A549 (cell line): ENCODE measurements at regions not wholly inside any gene's neighbourhood (a gene's known extent, or its start where the extent isn't known, plus 50 kb on each side); places are given as distances from the start of the nearest gene placed in this dataset.

ENCODE experiments used
- ATAC-seq, 2 experiments: fragments of 200-7000 bp in 1 of 2; fragments of >200 bp in 1 of 2; cut with Nextera tagmentation in 1 of 2; cut with Tn5 transposase in 1 of 2; 3 replicates each; pipeline versions ENCODE4 v1.8.0 to v1.9.1; 2018 to 2020; ENCODE audit warnings: mild to moderate bottlenecking in 1 of 2, moderate library complexity in 1 of 2
- CTCF ChIA-PET: fragments of 300-600 bp; sonication (Branson Sonifier 250); formaldehyde crosslinking; extraction: SDS; loops from one replicate; lab custom pipeline; 2021; ENCODE audit warnings: antibody characterized with exemption, inconsistent platforms; lab: Yijun Ruan, JAX
- POLR2A ChIA-PET: fragments of 350-600 bp; formaldehyde crosslinking; extraction: SDS; loops from one replicate; lab custom pipeline; 2021; ENCODE audit warnings: antibody characterized with exemption, inconsistent platforms; lab: Yijun Ruan, JAX
- DNase-seq, 2 experiments: peaks; one replicate each; pipeline versions ENCODE4 v3.0.0 to v3.0.0-alpha.2; 2011 to 2016; ENCODE audit warnings: low read depth in 1 of 2, low spot score in 1 of 2
- FAIRE-seq: peaks from 2 replicates; lab custom pipeline; 2011; peaks lifted over from hg19 to GRCh38; lab: Jason Lieb, UNC
- H3K27ac ChIP-seq, 2 experiments: fragments of >200 bp; sonication (Bioruptor Twin); formaldehyde crosslinking; 3 replicates each; pipeline ENCODE4 v1.5.1; 2016 to 2017
- H3K4me1 ChIP-seq: fragments of >200 bp; sonication (Bioruptor Twin); formaldehyde crosslinking; 3 replicates; pipeline ENCODE4 v1.6.1; 2016
- H3K4me2 ChIP-seq: fragments of >200 bp; sonication (Bioruptor Twin); formaldehyde crosslinking; 3 replicates; pipeline ENCODE4 v1.6.1; 2016
- H3K4me3 ChIP-seq: fragments of >200 bp; sonication (Bioruptor Twin); formaldehyde crosslinking; 3 replicates; pipeline ENCODE4 v1.5.1; 2016
- H3K9me3 ChIP-seq: fragments of >200 bp; sonication (Bioruptor Twin); formaldehyde crosslinking; 3 replicates; pipeline ENCODE4 v1.6.1; 2016
- ATOH8 ChIP-seq: fragments of 250-450 bp; sonication (Bioruptor Pico); IDR thresholded peaks from 2 replicates; pipeline ENCODE4 v1.5.0; 2020; ENCODE audit warnings: low read depth, mild to moderate bottlenecking, moderate library complexity
- CBX2 ChIP-seq: fragments of 200-600 bp; sonication (generic); IDR thresholded peaks from 2 replicates; pipeline ENCODE4 v1.6.1; 2016; ENCODE audit warnings: low read depth, mild to moderate bottlenecking, borderline replicate concordance
- CHD2 ChIP-seq: fragments of 150-350 bp; IDR thresholded peaks from 2 replicates; pipeline ENCODE4 v1.6.1; 2014; ENCODE audit warnings: low read length; ENCODE audit not compliant: partially characterized antibody
- CHD4 ChIP-seq: fragments of 200-600 bp; sonication (generic); IDR thresholded peaks from 2 replicates; pipeline ENCODE4 v1.6.1; 2016; ENCODE audit warnings: antibody characterized with exemption, mild to moderate bottlenecking, borderline replicate concordance
- CTCF ChIP-seq: fragments of >200 bp; sonication (Bioruptor Twin); formaldehyde crosslinking; IDR thresholded peaks from 3 replicates; pipeline ENCODE4 v1.5.1; 2016
- EHF ChIP-seq: fragments of 250-450 bp; sonication (Bioruptor Pico); IDR thresholded peaks from 2 replicates; pipeline ENCODE4 v1.5.0; 2020; ENCODE audit warnings: mild to moderate bottlenecking
- ELK1 ChIP-seq: fragments of 150-350 bp; IDR thresholded peaks from 2 replicates; pipeline ENCODE4 v1.6.1; 2014; ENCODE audit warnings: low read depth, mild to moderate bottlenecking, low read length
- EP300 ChIP-seq, 2 experiments: fragments of >200 bp; sonication (Bioruptor Twin); formaldehyde crosslinking; IDR thresholded peaks; 2 replicates in 1 of 2; 3 replicates in 1 of 2; pipeline ENCODE4 v1.6.1; 2016 to 2017
- FOSB ChIP-seq: fragments of 250-450 bp; sonication (Bioruptor Pico); IDR thresholded peaks from 2 replicates; pipeline ENCODE4 v1.5.0; 2020; ENCODE audit warnings: mild to moderate bottlenecking, moderate library complexity
- GATA3 ChIP-seq: IDR thresholded peaks from 2 replicates; pipeline ENCODE4 v1.6.1; 2012; ENCODE audit warnings: borderline replicate concordance
- HES2 ChIP-seq: fragments of >200 bp; sonication (Bioruptor Twin); formaldehyde crosslinking; IDR thresholded peaks from 2 replicates; pipeline ENCODE4 v1.6.1; 2016
- JUNB ChIP-seq: fragments of >200 bp; sonication (Bioruptor Twin); formaldehyde crosslinking; IDR thresholded peaks from 2 replicates; pipeline ENCODE4 v1.6.1; 2016
- MAFK ChIP-seq: fragments of 450-650 bp; IDR thresholded peaks from 2 replicates; pipeline ENCODE4 v1.6.1; 2014; ENCODE audit not compliant: partially characterized antibody
- MAZ ChIP-seq: fragments of 150-350 bp; IDR thresholded peaks from 2 replicates; pipeline ENCODE4 v1.6.1; 2014; ENCODE audit warnings: antibody characterized with exemption, low read depth, low read length, borderline replicate concordance
- MYC ChIP-seq: IDR thresholded peaks from 2 replicates; pipeline ENCODE4 v1.6.1; 2012; ENCODE audit warnings: mild to moderate bottlenecking, inconsistent platforms, low read length, improper control_type of control experiment, borderline replicate concordance
- NFE2L2 ChIP-seq: fragments of 150-350 bp; conservative IDR thresholded peaks from 2 replicates; pipeline ENCODE4 v1.6.1; 2014; ENCODE audit warnings: low read length
- NPAS2 ChIP-seq: fragments of 250-450 bp; sonication (Bioruptor Pico); IDR thresholded peaks from 2 replicates; pipeline ENCODE4 v1.8.0; 2022; ENCODE audit warnings: mild to moderate bottlenecking, moderate library complexity, borderline replicate concordance
- NR3C1 ChIP-seq: fragments of >200 bp; sonication (Bioruptor Twin); formaldehyde crosslinking; IDR thresholded peaks from 3 replicates; pipeline ENCODE4 v1.6.1; 2017
- PBX3 ChIP-seq: IDR thresholded peaks from 2 replicates; pipeline ENCODE4 v1.6.1; 2012
- PHF8 ChIP-seq: fragments of 200-600 bp; sonication (generic); IDR thresholded peaks from 2 replicates; pipeline ENCODE4 v1.6.1; 2016; ENCODE audit warnings: low read depth, mild to moderate bottlenecking, antibody characterized with exemption, moderate library complexity, borderline replicate concordance
- RCOR1 ChIP-seq: fragments of 150-350 bp; IDR thresholded peaks from 2 replicates; pipeline ENCODE4 v1.6.1; 2014; ENCODE audit warnings: antibody characterized with exemption, low read length, low read depth
- RFX5 ChIP-seq: fragments of 450-650 bp; IDR thresholded peaks from 2 replicates; pipeline ENCODE4 v1.7.1; 2014; ENCODE audit warnings: antibody characterized with exemption, mild to moderate bottlenecking, moderate library complexity
- RNF2 ChIP-seq: fragments of 200-600 bp; sonication (generic); IDR thresholded peaks from 2 replicates; pipeline ENCODE4 v1.6.1; 2016; ENCODE audit warnings: low read depth, mild to moderate bottlenecking, antibody characterized with exemption, moderate library complexity, borderline replicate concordance
- SREBF2 ChIP-seq: fragments of 450-650 bp; IDR thresholded peaks from 2 replicates; pipeline ENCODE4 v1.6.1; 2014; ENCODE audit warnings: mild to moderate bottlenecking, moderate library complexity
- TP53 ChIP-seq: fragments of 250-450 bp; sonication (Bioruptor Pico); IDR thresholded peaks from 2 replicates; pipeline ENCODE4 v1.5.0; 2021; ENCODE audit warnings: mild to moderate bottlenecking, moderate library complexity
- ZC3H11A ChIP-seq: fragments of 450-650 bp; IDR thresholded peaks from 2 replicates; pipeline ENCODE4 v1.6.1; 2014; ENCODE audit warnings: antibody characterized with exemption, mild to moderate bottlenecking
- WGBS: methylation state at CpG from one replicate; pipeline ENCODE4 v1.1.6; 2017; ENCODE audit errors: missing lambda C conversion rate; 5-methylcytosine and 5-hydroxymethylcytosine counted together

- no peak for FAIRE-seq
- no peak for TF ChIP-seq FOSB (CRISPR knock-in tag)
- TF ChIP-seq JUNB, result no peak
- no peak for TF ChIP-seq EHF (CRISPR knock-in tag)
- TF ChIP-seq CHD2, result no peak
- no peak for TF ChIP-seq ELK1
- TF ChIP-seq RFX5, result no peak
- no peak for TF ChIP-seq GATA3
- no peak for TF ChIP-seq NFE2L2
- no peak for TF ChIP-seq MAFK
- no peak for TF ChIP-seq NPAS2 (CRISPR knock-in tag)
- TF ChIP-seq RCOR1, result no peak
- no peak for TF ChIP-seq CHD4
- no peak for TF ChIP-seq MAZ
- TF ChIP-seq ATOH8 (CRISPR knock-in tag), result no peak
- TF ChIP-seq CBX2, result no peak
- TF ChIP-seq, all 56 proteins: peak for 0
- Histone ChIP-seq H3K9me3 (0 out of 3 replicates have a peak, but pooled peaks cover 8% of the 10 kb centered on the region), H3K4me1 (no peaks in the 10 kb centered on the region), H3K4me2 (no peak overlapping the region), H3K27ac (no peak overlapping the region), H3K4me3 (no peak overlapping the region)
- CTCF ChIA-PET, result interaction anchor here (0.8 to 1.4 kb wide), 2 partner anchors 13 to 15 kb away, joined by 3 read pairs; no protein-coding TSS in a partner anchor
- DNase-seq, result no peak
- POLR2A ChIA-PET, result no interaction called here
- no peak for ATAC-seq
- 45% methylated on average over 4 of the region's 4 CpGs for WGBS
Observed at GRCh38 chr10:113313722-113314121, 239.1 kb upstream of the HABP2 start.

GRCh38 chr10:113316506-113316905 lies 236.3 kb upstream of the HABP2 start:
- 0 out of 3 replicates have a peak, but pooled peaks cover 8% of the 10 kb centered on the region for H3K9me3 ChIP-seq
- TF ChIP-seq MYC (no peak), SREBF2 (no peak), ZC3H11A (no peak)
- DNase-seq (no peak), ATAC-seq (no peak), FAIRE-seq (no peak)
- no peak overlapping the region for H3K4me3 ChIP-seq
- CTCF ChIA-PET, result no interaction called here
- H3K4me1 ChIP-seq, result peaks cover 8% of the 10 kb centered on the region; the same call in 1 of the 3 replicates
- POLR2A ChIA-PET, result no interaction called here
- no peak overlapping the region for H3K27ac ChIP-seq
- WGBS, result 81% methylated on average over 4 of the region's 4 CpGs
- no peak overlapping the region for H3K4me2 ChIP-seq

GRCh38 chr10:113317489-113317888 lies 235.4 kb upstream of the HABP2 start:
- Histone ChIP-seq H3K27ac (no peak overlapping the region), H3K9me3 (0 out of 3 replicates have a peak, but pooled peaks cover 8% of the 10 kb centered on the region), H3K4me3 (no peak overlapping the region), H3K4me2 (no peak overlapping the region), H3K4me1 (peaks cover 8% of the 10 kb centered on the region; the same call in 1 of the 3 replicates)
- ChIA-PET CTCF (interaction anchor here (0.6 to 0.7 kb wide), 2 partner anchors 20 to 21 kb away, joined by 3 read pairs; no protein-coding TSS in a partner anchor), POLR2A (no interaction called here)
- FAIRE-seq (no peak), ATAC-seq (no peak), DNase-seq (no peak)
- 58% methylated on average over 10 of the region's 10 CpGs for WGBS
- TF ChIP-seq EP300 (IDR thresholded peaks at IDR 0.05) (no peak), PHF8 (no peak), RNF2 (no peak), HES2 (no peak), CTCF (no peak), PBX3 (no peak), NR3C1 (no peak), TP53 (CRISPR knock-in tag) (no peak), CHD2 (no peak)
